C4-2B (cell line): ENCODE measurements at regions not wholly inside any gene's neighbourhood (a gene's known extent, or its start where the extent isn't known, plus 50 kb on each side); places are given as distances from the start of the nearest gene placed in this dataset.

Experiments
- ZFX ChIP-seq: fragments of 450-650 bp; IDR thresholded peaks from 2 replicates; pipeline ENCODE4 v1.6.1; 2017
- TF ChIP-seq, protein P1 (sequence below): fragments of 450-650 bp; conservative IDR thresholded peaks from 2 replicates; pipeline ENCODE4 v1.5.1; 2017; ENCODE audit warnings: mild to moderate bottlenecking

DNA sequence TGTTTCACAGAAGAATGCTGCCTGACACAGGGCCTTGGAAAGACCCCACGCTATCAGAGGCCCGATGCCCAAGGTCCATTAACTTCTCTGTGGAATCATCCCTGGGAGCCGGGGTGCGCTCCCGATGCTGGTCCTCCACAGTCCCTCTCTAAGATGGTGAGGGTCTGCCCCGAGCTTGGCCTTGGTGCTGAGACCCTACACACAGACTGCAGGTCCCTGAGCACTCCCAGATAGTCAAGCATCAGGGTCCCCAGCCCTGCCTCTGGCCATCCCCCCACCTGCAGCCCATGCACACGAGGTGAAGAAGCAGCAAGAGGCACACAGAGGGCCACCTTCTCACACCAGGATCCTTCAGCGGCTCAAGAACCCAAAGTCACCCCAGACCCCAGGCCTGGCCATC lies 263.3 kb downstream of the MYCN start:
- TF ChIP-seq, protein P1, sequence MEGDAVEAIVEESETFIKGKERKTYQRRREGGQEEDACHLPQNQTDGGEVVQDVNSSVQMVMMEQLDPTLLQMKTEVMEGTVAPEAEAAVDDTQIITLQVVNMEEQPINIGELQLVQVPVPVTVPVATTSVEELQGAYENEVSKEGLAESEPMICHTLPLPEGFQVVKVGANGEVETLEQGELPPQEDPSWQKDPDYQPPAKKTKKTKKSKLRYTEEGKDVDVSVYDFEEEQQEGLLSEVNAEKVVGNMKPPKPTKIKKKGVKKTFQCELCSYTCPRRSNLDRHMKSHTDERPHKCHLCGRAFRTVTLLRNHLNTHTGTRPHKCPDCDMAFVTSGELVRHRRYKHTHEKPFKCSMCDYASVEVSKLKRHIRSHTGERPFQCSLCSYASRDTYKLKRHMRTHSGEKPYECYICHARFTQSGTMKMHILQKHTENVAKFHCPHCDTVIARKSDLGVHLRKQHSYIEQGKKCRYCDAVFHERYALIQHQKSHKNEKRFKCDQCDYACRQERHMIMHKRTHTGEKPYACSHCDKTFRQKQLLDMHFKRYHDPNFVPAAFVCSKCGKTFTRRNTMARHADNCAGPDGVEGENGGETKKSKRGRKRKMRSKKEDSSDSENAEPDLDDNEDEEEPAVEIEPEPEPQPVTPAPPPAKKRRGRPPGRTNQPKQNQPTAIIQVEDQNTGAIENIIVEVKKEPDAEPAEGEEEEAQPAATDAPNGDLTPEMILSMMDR: no peak
- no peak for TF ChIP-seq ZFX
